Thyroid gland (tissue), 4 donors: ENCODE measurements at regions not wholly inside any gene's neighbourhood (a gene's known extent, or its start where the extent isn't known, plus 50 kb on each side); places are given as distances from the start of the nearest gene placed in this dataset.

ENCODE experiments used
- POLR2A ChIP-seq, 2 donors: fragments of 450-650 bp; IDR thresholded peaks; one replicate each; pipeline ENCODE4 v1.6.1; 2017; ENCODE audit warnings: antibody characterized with exemption in 2 of 2, mild to moderate bottlenecking in 2 of 2, moderate library complexity in 1 of 2
- TF ChIP-seq, protein P1 (sequence below), 6 experiments: fragments of 200-600 bp in 3 of 6; fragments of 450-650 bp in 3 of 6; sonication (generic) in 3 of 6; IDR thresholded peaks; one replicate each; pipeline ENCODE4 v1.5.1; 2016 to 2019; ENCODE audit warnings: antibody characterized with exemption in 6 of 6, mild to moderate bottlenecking in 2 of 6, inconsistent platforms in 1 of 6, moderate library complexity in 1 of 6

DNA sequence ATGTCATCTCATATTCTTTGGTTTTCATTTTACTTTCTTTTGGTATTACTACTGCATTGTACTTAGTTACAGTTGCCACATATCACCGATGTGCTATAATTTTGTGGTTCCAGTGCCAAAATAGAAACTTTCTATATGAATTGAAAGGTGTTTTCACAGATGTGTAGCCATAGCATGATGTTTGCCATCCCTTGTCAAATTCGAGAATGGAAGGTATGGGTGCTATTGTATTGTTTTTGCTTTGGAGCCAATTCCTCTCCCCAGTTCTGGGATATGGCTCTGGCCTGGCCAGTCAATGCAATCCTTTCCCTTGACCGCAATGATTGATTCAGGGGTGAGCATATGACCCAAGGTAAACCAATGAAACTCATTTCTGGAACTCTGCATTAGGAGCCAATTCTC lies 86.2 kb upstream of the RPS6KA3 start:
- TF ChIP-seq, protein P1, sequence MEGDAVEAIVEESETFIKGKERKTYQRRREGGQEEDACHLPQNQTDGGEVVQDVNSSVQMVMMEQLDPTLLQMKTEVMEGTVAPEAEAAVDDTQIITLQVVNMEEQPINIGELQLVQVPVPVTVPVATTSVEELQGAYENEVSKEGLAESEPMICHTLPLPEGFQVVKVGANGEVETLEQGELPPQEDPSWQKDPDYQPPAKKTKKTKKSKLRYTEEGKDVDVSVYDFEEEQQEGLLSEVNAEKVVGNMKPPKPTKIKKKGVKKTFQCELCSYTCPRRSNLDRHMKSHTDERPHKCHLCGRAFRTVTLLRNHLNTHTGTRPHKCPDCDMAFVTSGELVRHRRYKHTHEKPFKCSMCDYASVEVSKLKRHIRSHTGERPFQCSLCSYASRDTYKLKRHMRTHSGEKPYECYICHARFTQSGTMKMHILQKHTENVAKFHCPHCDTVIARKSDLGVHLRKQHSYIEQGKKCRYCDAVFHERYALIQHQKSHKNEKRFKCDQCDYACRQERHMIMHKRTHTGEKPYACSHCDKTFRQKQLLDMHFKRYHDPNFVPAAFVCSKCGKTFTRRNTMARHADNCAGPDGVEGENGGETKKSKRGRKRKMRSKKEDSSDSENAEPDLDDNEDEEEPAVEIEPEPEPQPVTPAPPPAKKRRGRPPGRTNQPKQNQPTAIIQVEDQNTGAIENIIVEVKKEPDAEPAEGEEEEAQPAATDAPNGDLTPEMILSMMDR (IDR thresholded peaks at IDR 0.05): no peak
- no peak for TF ChIP-seq POLR2A (IDR thresholded peaks at IDR 0.05)
